Keratinocyte (primary cell): ENCODE measurements at regions not wholly inside any gene's neighbourhood (a gene's known extent, or its start where the extent isn't known, plus 50 kb on each side); places are given as distances from the start of the nearest gene placed in this dataset.

Experiments
- DNase-seq: peaks from one replicate; pipeline ENCODE4 v3.0.0-alpha.2; 2011; ENCODE audit warnings: low read depth, missing footprints, low spot score
- FAIRE-seq: peaks from 2 replicates; lab custom pipeline; 2011; peaks lifted over from hg19 to GRCh38; lab: Jason Lieb, UNC
- H2AFZ ChIP-seq: 2 replicates; pipeline ENCODE4 v1.6.0; 2012; ENCODE audit warnings: low read length, control low read depth, inconsistent platforms; ENCODE audit not compliant: control insufficient read depth
- H3K27ac ChIP-seq: 2 replicates; pipeline ENCODE4 v1.5.1; 2011; ENCODE audit warnings: low read length; ENCODE audit not compliant: control insufficient read depth, insufficient read depth
- H3K27me3 ChIP-seq: 3 replicates; pipeline ENCODE4 v1.6.0; 2011; ENCODE audit warnings: low read length; ENCODE audit not compliant: control insufficient read depth, insufficient read depth; ENCODE audit errors: extremely low read depth
- H3K36me3 ChIP-seq, 2 experiments: 2 replicates in 1 of 2; 3 replicates in 1 of 2; pipeline ENCODE4 v1.5.1; 2011; ENCODE audit warnings: low read length in 2 of 2, mild to moderate bottlenecking in 1 of 2; ENCODE audit not compliant: control insufficient read depth in 2 of 2, insufficient read depth in 2 of 2; ENCODE audit errors: extremely low read depth in 1 of 2
- H3K4me1 ChIP-seq: 3 replicates; pipeline ENCODE4 v1.5.1; 2011; ENCODE audit warnings: low read length; ENCODE audit not compliant: control insufficient read depth, insufficient read depth; ENCODE audit errors: extremely low read depth
- H3K4me2 ChIP-seq: 3 replicates; pipeline ENCODE4 v1.6.0; 2011; ENCODE audit warnings: low read depth, low read length; ENCODE audit not compliant: control insufficient read depth, insufficient read depth; ENCODE audit errors: extremely low read depth
- H3K4me3 ChIP-seq, 3 experiments: fragments of 200-600 bp in 1 of 3; sonication (generic) in 1 of 3; 2 replicates in 2 of 3; 3 replicates in 1 of 3; pipeline ENCODE4 v1.5.1; 2011 to 2016; ENCODE audit warnings: low read length in 3 of 3, mild to moderate bottlenecking in 3 of 3, control low read depth in 2 of 3, inconsistent platforms in 1 of 3, low read depth in 1 of 3, mixed read lengths in 1 of 3, mixed run types in 1 of 3, moderate library complexity in 1 of 3; ENCODE audit not compliant: control insufficient read depth in 2 of 3, insufficient read depth in 2 of 3; ENCODE audit errors: extremely low read depth in 1 of 3
- H3K79me2 ChIP-seq: 2 replicates; pipeline ENCODE4 v1.6.0; 2012; ENCODE audit warnings: low read length; ENCODE audit not compliant: control insufficient read depth, insufficient read depth
- H3K9ac ChIP-seq: 3 replicates; pipeline ENCODE4 v1.6.0; 2011; ENCODE audit warnings: low read length; ENCODE audit not compliant: control insufficient read depth, insufficient read depth; ENCODE audit errors: extremely low read depth
- H3K9me1 ChIP-seq: 3 replicates; pipeline ENCODE4 v1.6.0; 2011; ENCODE audit warnings: low read length; ENCODE audit not compliant: control insufficient read depth, insufficient read depth; ENCODE audit errors: extremely low read depth
- H3K9me3 ChIP-seq: 2 replicates; pipeline ENCODE4 v1.5.1; 2012; ENCODE audit warnings: low read depth, low read length; ENCODE audit not compliant: control insufficient read depth
- H4K20me1 ChIP-seq: 3 replicates; pipeline ENCODE4 v1.6.0; 2011; ENCODE audit warnings: low read length; ENCODE audit not compliant: control insufficient read depth, insufficient read depth; ENCODE audit errors: extremely low read depth
- CTCF ChIP-seq, 3 experiments: IDR thresholded peaks in 1 of 3; conservative IDR thresholded peaks in 1 of 3; optimal IDR thresholded peaks in 1 of 3; 2 replicates in 2 of 3; 3 replicates in 1 of 3; pipeline versions ENCODE3 to v1.5.1; 2011; ENCODE audit warnings: low read length in 3 of 3, mild to moderate bottlenecking in 3 of 3, moderate library complexity in 2 of 3, control low read depth in 1 of 3, inconsistent platforms in 1 of 3; ENCODE audit not compliant: insufficient read depth in 2 of 3; ENCODE audit errors: extremely low read depth in 1 of 3
- EZH2 ChIP-seq: IDR thresholded peaks from one replicate; pipeline ENCODE4 v1.6.1; 2012; ENCODE audit warnings: inconsistent platforms, mild to moderate bottlenecking, low read length, moderate library complexity
- dilution Hi-C: fragments of 300-500 bp; cut with MboI; formaldehyde crosslinking; loops from one replicate; pipeline ENCODE4 v1.7.0; 2020; ENCODE audit warnings: low sequenced_read_pairs; ENCODE audit not compliant: extremely low pct_ligation_motif_present

GRCh38 chr2:58608146-58608545, 367.0 kb upstream of the FANCL start:
- Histone ChIP-seq H3K9me3 (no peaks in the 10 kb centered on the region), H3K27me3 (no peaks in the 10 kb centered on the region), H3K4me1 (no peaks in the 10 kb centered on the region), H3K79me2 (no peaks in the 10 kb centered on the region), H3K27ac (no peak overlapping the region), H3K9me1 (no peaks in the 10 kb centered on the region), H3K4me2 (no peak overlapping the region), H4K20me1 (no peaks in the 10 kb centered on the region), H3K4me3 (no peak overlapping the region), H2AFZ (no peak overlapping the region), H3K9ac (no peak overlapping the region), H3K36me3 (no peaks in the 10 kb centered on the region)
- no peak for TF ChIP-seq EZH2
- DNase-seq (no peak), FAIRE-seq (no peak)
- dilution Hi-C loops: no loop called here

GRCh38 chr2:58607448-58607847, 366.3 kb upstream of the FANCL start:
- no peaks in the 10 kb centered on the region for H3K27me3 ChIP-seq
- no peak overlapping the region for H3K4me3 ChIP-seq
- no peak overlapping the region for H2AFZ ChIP-seq
- H3K4me1 ChIP-seq: no peaks in the 10 kb centered on the region
- no peaks in the 10 kb centered on the region for H4K20me1 ChIP-seq
- no peaks in the 10 kb centered on the region for H3K9me3 ChIP-seq
- FAIRE-seq (no peak), DNase-seq (no peak)
- no peak overlapping the region for H3K27ac ChIP-seq
- dilution Hi-C loops: no loop called here
- no peak for TF ChIP-seq EZH2
- no peak for TF ChIP-seq CTCF (optimal IDR thresholded peaks at IDR 0.05 in 1 of 3, IDR thresholded peaks at IDR 0.05 in 1 of 3, conservative IDR thresholded peaks at IDR 0.05 in 1 of 3; ENCODE audit: extremely low read depth in 1 of 3, insufficient read depth in 2 of 3, low read length in 3 of 3)
- H3K9me1 ChIP-seq: no peaks in the 10 kb centered on the region
- no peak overlapping the region for H3K9ac ChIP-seq
- no peak overlapping the region for H3K4me2 ChIP-seq
- H3K79me2 ChIP-seq: no peaks in the 10 kb centered on the region
- H3K36me3 ChIP-seq: no peaks in the 10 kb centered on the region

- FAIRE-seq: no peak
Measured at GRCh38 chr2:58606799-58607198, 365.7 kb upstream of the FANCL start.

More at GRCh38 chr2:58606799-58607198, 365.7 kb upstream of the FANCL start:
- H3K36me3 ChIP-seq: no peaks in the 10 kb centered on the region
- H3K4me2 ChIP-seq: no peak overlapping the region
- H3K4me1 ChIP-seq: no peaks in the 10 kb centered on the region
- no peaks in the 10 kb centered on the region for H3K79me2 ChIP-seq
- DNase-seq: no peak
- H3K9me1 ChIP-seq: no peaks in the 10 kb centered on the region
- no peak overlapping the region for H3K9ac ChIP-seq
- no peak overlapping the region for H3K4me3 ChIP-seq
- dilution Hi-C loops: no loop called here
- H3K27ac ChIP-seq: no peak overlapping the region
- no peaks in the 10 kb centered on the region for H3K27me3 ChIP-seq
- TF ChIP-seq EZH2 (no peak), CTCF (optimal IDR thresholded peaks at IDR 0.05 in 1 of 3, IDR thresholded peaks at IDR 0.05 in 1 of 3, conservative IDR thresholded peaks at IDR 0.05 in 1 of 3; ENCODE audit: extremely low read depth in 1 of 3, insufficient read depth in 2 of 3, low read length in 3 of 3) (no peak)
- no peaks in the 10 kb centered on the region for H3K9me3 ChIP-seq
- H2AFZ ChIP-seq: no peak overlapping the region
- no peaks in the 10 kb centered on the region for H4K20me1 ChIP-seq
